ENCODE measurements at regions not wholly inside any gene's neighbourhood (a gene's known extent, or its start where the extent isn't known, plus 50 kb on each side); places are given as distances from the start of the nearest gene placed in this dataset.

DNA sequence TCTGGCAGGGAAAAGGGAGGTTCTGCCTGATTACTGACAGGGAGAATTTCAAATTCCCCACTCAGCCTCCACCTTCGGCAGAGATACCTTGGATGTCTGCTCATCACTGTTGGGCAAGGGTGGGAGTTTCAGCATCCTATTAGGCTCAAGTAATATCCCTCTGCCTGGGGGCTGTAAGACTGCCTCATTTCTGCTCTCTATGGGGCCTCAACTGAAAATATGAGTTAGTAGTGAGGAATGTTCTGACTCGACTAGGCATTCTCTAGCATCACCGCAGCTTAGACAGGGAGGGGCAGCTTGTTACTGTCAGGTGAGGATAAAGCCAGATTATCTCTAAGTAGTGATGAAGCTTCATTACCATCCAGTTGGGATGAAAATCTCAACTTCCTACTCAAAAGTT lies 87.7 kb upstream of the LRP1B start:
- TF ChIP-seq, protein P1, sequence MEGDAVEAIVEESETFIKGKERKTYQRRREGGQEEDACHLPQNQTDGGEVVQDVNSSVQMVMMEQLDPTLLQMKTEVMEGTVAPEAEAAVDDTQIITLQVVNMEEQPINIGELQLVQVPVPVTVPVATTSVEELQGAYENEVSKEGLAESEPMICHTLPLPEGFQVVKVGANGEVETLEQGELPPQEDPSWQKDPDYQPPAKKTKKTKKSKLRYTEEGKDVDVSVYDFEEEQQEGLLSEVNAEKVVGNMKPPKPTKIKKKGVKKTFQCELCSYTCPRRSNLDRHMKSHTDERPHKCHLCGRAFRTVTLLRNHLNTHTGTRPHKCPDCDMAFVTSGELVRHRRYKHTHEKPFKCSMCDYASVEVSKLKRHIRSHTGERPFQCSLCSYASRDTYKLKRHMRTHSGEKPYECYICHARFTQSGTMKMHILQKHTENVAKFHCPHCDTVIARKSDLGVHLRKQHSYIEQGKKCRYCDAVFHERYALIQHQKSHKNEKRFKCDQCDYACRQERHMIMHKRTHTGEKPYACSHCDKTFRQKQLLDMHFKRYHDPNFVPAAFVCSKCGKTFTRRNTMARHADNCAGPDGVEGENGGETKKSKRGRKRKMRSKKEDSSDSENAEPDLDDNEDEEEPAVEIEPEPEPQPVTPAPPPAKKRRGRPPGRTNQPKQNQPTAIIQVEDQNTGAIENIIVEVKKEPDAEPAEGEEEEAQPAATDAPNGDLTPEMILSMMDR (conservative IDR thresholded peaks at IDR 0.05; ENCODE audit: low read length), result no peak
- no peak for TF ChIP-seq EZH2phosphoT487 (IDR thresholded peaks at IDR 0.05; ENCODE audit: borderline replicate concordance)

Data from Loucy (cell line).